ENCODE measurements at regions not wholly inside any gene's neighbourhood (a gene's known extent, or its start where the extent isn't known, plus 50 kb on each side); places are given as distances from the start of the nearest gene placed in this dataset.
"Not testable (repeated sequence)": the region's sequence is repeated elsewhere in the genome, so short reads cannot be mapped to it uniquely, and the experiment has no call there.

- TF ChIP-seq, protein P1, sequence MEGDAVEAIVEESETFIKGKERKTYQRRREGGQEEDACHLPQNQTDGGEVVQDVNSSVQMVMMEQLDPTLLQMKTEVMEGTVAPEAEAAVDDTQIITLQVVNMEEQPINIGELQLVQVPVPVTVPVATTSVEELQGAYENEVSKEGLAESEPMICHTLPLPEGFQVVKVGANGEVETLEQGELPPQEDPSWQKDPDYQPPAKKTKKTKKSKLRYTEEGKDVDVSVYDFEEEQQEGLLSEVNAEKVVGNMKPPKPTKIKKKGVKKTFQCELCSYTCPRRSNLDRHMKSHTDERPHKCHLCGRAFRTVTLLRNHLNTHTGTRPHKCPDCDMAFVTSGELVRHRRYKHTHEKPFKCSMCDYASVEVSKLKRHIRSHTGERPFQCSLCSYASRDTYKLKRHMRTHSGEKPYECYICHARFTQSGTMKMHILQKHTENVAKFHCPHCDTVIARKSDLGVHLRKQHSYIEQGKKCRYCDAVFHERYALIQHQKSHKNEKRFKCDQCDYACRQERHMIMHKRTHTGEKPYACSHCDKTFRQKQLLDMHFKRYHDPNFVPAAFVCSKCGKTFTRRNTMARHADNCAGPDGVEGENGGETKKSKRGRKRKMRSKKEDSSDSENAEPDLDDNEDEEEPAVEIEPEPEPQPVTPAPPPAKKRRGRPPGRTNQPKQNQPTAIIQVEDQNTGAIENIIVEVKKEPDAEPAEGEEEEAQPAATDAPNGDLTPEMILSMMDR (IDR thresholded peaks at IDR 0.05; ENCODE audit: poor library complexity): not testable (repeated sequence)
- not testable (repeated sequence) for TF ChIP-seq EZH2 (IDR thresholded peaks at IDR 0.05; ENCODE audit: borderline replicate concordance); EZH2phosphoT487 (IDR thresholded peaks at IDR 0.05; ENCODE audit: low read depth, severe bottlenecking, unreplicated experiment)
These were observed 76.2 kb upstream of the AGAP9 start for GRCh38 chr10:47599657-47600056.

Data from hepatocyte (in vitro differentiated cells).